ENCODE measurements at regions not wholly inside any gene's neighbourhood (a gene's known extent, or its start where the extent isn't known, plus 50 kb on each side); places are given as distances from the start of the nearest gene placed in this dataset.

DNA sequence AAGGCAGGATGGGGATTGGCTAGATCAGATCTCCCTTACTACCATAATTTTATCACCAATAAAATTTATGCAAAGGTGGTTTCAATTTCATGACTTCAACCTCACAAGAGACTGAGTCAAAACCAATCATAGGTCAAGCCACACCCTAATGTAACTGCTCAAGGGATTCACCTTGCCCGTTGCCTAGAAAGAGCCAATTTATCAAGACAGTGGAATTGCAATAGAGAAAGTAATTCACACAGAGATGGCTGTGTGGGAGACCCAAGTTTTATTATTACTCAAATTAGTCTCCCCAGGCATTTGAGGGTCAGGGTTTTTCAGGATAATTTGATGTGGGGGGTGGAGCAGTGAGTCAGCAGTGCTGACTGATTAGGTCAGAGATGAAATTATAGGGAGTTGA, 340.6 kb downstream of the RND3 start:
- no peak for TF ChIP-seq TCF7L2 (IDR thresholded peaks at IDR 0.05; ENCODE audit: low read depth, low read length)
- TF ChIP-seq SIN3A (IDR thresholded peaks at IDR 0.05; ENCODE audit: borderline replicate concordance, insufficient read depth, low read depth, low read length), result no peak
- TF ChIP-seq, protein P1, sequence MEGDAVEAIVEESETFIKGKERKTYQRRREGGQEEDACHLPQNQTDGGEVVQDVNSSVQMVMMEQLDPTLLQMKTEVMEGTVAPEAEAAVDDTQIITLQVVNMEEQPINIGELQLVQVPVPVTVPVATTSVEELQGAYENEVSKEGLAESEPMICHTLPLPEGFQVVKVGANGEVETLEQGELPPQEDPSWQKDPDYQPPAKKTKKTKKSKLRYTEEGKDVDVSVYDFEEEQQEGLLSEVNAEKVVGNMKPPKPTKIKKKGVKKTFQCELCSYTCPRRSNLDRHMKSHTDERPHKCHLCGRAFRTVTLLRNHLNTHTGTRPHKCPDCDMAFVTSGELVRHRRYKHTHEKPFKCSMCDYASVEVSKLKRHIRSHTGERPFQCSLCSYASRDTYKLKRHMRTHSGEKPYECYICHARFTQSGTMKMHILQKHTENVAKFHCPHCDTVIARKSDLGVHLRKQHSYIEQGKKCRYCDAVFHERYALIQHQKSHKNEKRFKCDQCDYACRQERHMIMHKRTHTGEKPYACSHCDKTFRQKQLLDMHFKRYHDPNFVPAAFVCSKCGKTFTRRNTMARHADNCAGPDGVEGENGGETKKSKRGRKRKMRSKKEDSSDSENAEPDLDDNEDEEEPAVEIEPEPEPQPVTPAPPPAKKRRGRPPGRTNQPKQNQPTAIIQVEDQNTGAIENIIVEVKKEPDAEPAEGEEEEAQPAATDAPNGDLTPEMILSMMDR (IDR thresholded peaks at IDR 0.05), result no peak
- TF ChIP-seq, protein P2, sequence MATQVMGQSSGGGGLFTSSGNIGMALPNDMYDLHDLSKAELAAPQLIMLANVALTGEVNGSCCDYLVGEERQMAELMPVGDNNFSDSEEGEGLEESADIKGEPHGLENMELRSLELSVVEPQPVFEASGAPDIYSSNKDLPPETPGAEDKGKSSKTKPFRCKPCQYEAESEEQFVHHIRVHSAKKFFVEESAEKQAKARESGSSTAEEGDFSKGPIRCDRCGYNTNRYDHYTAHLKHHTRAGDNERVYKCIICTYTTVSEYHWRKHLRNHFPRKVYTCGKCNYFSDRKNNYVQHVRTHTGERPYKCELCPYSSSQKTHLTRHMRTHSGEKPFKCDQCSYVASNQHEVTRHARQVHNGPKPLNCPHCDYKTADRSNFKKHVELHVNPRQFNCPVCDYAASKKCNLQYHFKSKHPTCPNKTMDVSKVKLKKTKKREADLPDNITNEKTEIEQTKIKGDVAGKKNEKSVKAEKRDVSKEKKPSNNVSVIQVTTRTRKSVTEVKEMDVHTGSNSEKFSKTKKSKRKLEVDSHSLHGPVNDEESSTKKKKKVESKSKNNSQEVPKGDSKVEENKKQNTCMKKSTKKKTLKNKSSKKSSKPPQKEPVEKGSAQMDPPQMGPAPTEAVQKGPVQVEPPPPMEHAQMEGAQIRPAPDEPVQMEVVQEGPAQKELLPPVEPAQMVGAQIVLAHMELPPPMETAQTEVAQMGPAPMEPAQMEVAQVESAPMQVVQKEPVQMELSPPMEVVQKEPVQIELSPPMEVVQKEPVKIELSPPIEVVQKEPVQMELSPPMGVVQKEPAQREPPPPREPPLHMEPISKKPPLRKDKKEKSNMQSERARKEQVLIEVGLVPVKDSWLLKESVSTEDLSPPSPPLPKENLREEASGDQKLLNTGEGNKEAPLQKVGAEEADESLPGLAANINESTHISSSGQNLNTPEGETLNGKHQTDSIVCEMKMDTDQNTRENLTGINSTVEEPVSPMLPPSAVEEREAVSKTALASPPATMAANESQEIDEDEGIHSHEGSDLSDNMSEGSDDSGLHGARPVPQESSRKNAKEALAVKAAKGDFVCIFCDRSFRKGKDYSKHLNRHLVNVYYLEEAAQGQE (IDR thresholded peaks at IDR 0.05; ENCODE audit: insufficient read depth in 1 of 2, low read depth in 2 of 2, low read length in 1 of 2), result no peak
- TF ChIP-seq POLR2AphosphoS5 (IDR thresholded peaks at IDR 0.05; ENCODE audit: low read depth, low read length), result no peak
- H3K27ac ChIP-seq (ENCODE audit: low read length), result no peak overlapping the region
- no TSS peak for BruUV-seq (replicated peaks)
- H3K36me3 ChIP-seq (ENCODE audit: control insufficient read depth, insufficient read depth, low read length), result no peaks in the 10 kb centered on the region
- peaks cover 6% of the 10 kb centered on the region; the same call in 1 of the 2 replicates for H3K9me3 ChIP-seq (ENCODE audit: control insufficient read depth, insufficient read depth, low read depth, low read length)
- intact Hi-C loops (cut with micrococcal nuclease; ENCODE audit: unreplicated experiment), result no loop called here
- ChIA-PET POLR2A (interaction anchor here (0.6 kb wide), 1 partner anchor 376 kb away, joined by 3 read pairs; no protein-coding TSS in a partner anchor), CTCF (no interaction called here)
- H3K4me3 ChIP-seq (ENCODE audit: low read depth in 2 of 2, low read length in 2 of 2), result no peak overlapping the region
- ATAC-seq, result no peak
- in situ Hi-C loops (cut with HindIII; ENCODE audit: low pct_unique_long_range_greater_than_20kb, low sequenced_read_pairs), result no loop called here
- no peak for DNase-seq (ENCODE audit: low read depth, low spot score)
- no peaks in the 10 kb centered on the region; the same call in 1 of the 2 replicates for H3K4me1 ChIP-seq (ENCODE audit: control insufficient read depth, insufficient read depth, low read length)
- H3K27me3 ChIP-seq (ENCODE audit: control insufficient read depth, insufficient read depth, low read length), result no peaks in the 10 kb centered on the region

DNA sequence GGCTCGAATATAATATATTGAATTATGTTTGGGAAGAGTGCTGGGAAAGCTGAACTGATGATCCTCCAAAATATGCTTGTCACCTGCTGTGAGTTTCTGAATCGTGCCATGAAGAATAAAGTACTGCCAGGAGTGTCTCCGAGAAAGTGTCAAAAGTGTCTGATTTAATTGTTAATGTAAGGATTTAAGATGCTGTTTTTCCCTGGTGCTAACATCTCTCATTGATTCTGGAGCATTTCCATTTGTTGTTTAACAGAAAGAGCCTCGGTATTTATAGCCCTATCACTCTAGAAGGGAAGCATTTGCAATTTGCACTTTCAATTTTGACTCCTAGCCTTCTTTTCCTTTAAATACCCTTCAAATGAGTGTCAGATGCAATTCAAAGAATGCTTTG, 342.2 kb downstream of the RND3 start:
- Histone ChIP-seq H3K27me3 (ENCODE audit: control insufficient read depth, insufficient read depth, low read length) (no peaks in the 10 kb centered on the region), H3K4me3 (ENCODE audit: low read depth in 2 of 2, low read length in 2 of 2) (no peak overlapping the region), H3K4me1 (ENCODE audit: control insufficient read depth, insufficient read depth, low read length) (peaks cover 2% of the 10 kb centered on the region), H3K36me3 (ENCODE audit: control insufficient read depth, insufficient read depth, low read length) (no peaks in the 10 kb centered on the region), H3K9me3 (ENCODE audit: control insufficient read depth, insufficient read depth, low read depth, low read length) (peaks cover 6% of the 10 kb centered on the region; the same call in 1 of the 2 replicates), H3K27ac (ENCODE audit: low read length) (peak overlapping the region; percentile 44; the same call in 1 of the 2 replicates)
- no peak for ATAC-seq
- in situ Hi-C loops (cut with HindIII; ENCODE audit: low pct_unique_long_range_greater_than_20kb, low sequenced_read_pairs), result no loop called here
- BruUV-seq (replicated peaks), result no TSS peak
- TF ChIP-seq TCF7L2 (IDR thresholded peaks at IDR 0.05; ENCODE audit: low read depth, low read length) (no peak), POLR2AphosphoS5 (IDR thresholded peaks at IDR 0.05; ENCODE audit: low read depth, low read length) (no peak), SIN3A (IDR thresholded peaks at IDR 0.05; ENCODE audit: borderline replicate concordance, insufficient read depth, low read depth, low read length) (no peak)
- TF ChIP-seq, protein P1 (IDR thresholded peaks at IDR 0.05), result no peak
- TF ChIP-seq, protein P2 (IDR thresholded peaks at IDR 0.05; ENCODE audit: insufficient read depth in 1 of 2, low read depth in 2 of 2, low read length in 1 of 2), result no peak
- POLR2A ChIA-PET, result no interaction called here
- CTCF ChIA-PET, result no interaction called here
- DNase-seq (ENCODE audit: low read depth, low spot score), result no peak
- intact Hi-C loops (cut with micrococcal nuclease; ENCODE audit: unreplicated experiment), result no loop called here
